PFSK-1 (cell line): ENCODE measurements at regions not wholly inside any gene's neighbourhood (a gene's known extent, or its start where the extent isn't known, plus 50 kb on each side); places are given as distances from the start of the nearest gene placed in this dataset.

Experiments used
- POLR2AphosphoS5 ChIP-seq: IDR thresholded peaks from 2 replicates; pipeline ENCODE4 v1.6.1; 2012; ENCODE audit warnings: low read depth, mild to moderate bottlenecking, control low read depth, low read length, moderate library complexity
- SIN3A ChIP-seq: IDR thresholded peaks from 2 replicates; pipeline ENCODE4 v1.6.1; 2012; ENCODE audit warnings: mild to moderate bottlenecking, low read length, moderate library complexity, borderline replicate concordance; ENCODE audit not compliant: insufficient read depth
- TAF1 ChIP-seq: IDR thresholded peaks from 2 replicates; pipeline ENCODE4 v1.6.1; 2012; ENCODE audit warnings: low read length, control low read depth, borderline replicate concordance; ENCODE audit not compliant: insufficient read depth

DNA sequence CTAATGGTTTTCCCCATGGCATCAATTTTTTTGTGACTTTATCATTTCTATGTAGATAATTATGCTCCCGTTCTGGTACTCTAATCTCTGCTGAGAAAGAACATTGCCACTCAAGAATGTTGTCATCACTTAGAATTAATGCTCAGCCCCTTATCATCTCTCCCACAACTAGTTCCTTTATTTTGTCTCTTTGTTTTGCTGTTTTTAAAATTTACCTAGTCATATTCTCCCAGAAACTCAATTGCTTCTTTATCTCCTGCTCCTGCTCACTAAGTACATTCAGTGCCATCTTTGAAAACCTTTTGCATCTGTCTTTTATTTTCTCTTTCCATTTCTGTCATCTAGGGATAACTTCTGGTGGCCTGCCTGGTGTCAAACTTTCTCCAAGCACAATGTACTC is 324.9 kb upstream of the MTPN start:
- TF ChIP-seq POLR2AphosphoS5 = no peak
- no peak for TF ChIP-seq SIN3A
- TF ChIP-seq TAF1 = no peak
